Gastrocnemius medialis (tissue), 4 donors: ENCODE measurements at regions not wholly inside any gene's neighbourhood (a gene's known extent, or its start where the extent isn't known, plus 50 kb on each side); places are given as distances from the start of the nearest gene placed in this dataset.

Source experiments
- ATAC-seq, 2 donors: fragments of 150-250 bp; one replicate each; pipeline ENCODE4 v1.9.1; 2016
- DNase-seq, 2 donors: peaks; one replicate each; pipeline ENCODE4 v3.0.0-alpha.2; 2019
- H3K27ac ChIP-seq, 4 donors: fragments of 200-600 bp; sonication (generic); 1 replicate in 1 of 4; 2 replicates in 3 of 4; pipeline ENCODE4 v1.5.1; 2016 to 2018; ENCODE audit warnings: mild to moderate bottlenecking in 2 of 4, moderate library complexity in 1 of 4
- H3K27me3 ChIP-seq, 3 donors: fragments of 200-600 bp; sonication (generic) in 2 of 3; 1 replicate in 1 of 3; 2 replicates in 2 of 3; pipeline versions ENCODE4 v1.5.1 to v1.6.0; 2016 to 2019; ENCODE audit warnings: mild to moderate bottlenecking in 1 of 3, moderate library complexity in 1 of 3
- H3K36me3 ChIP-seq, 2 donors: fragments of 200-600 bp; sonication (generic) in 1 of 2; one replicate each; pipeline ENCODE4 v1.5.1; 2017 to 2018
- H3K4me1 ChIP-seq, 2 donors: fragments of 200-600 bp; sonication (generic) in 1 of 2; one replicate each; pipeline ENCODE4 v1.5.1; 2016 to 2017; ENCODE audit warnings: mild to moderate bottlenecking in 2 of 2
- H3K4me3 ChIP-seq, 4 donors: fragments of 200-600 bp; sonication (generic) in 3 of 4; 1 replicate in 1 of 4; 2 replicates in 3 of 4; pipeline ENCODE4 v1.5.1; 2016 to 2019; ENCODE audit warnings: mild to moderate bottlenecking in 2 of 4
- H3K9me3 ChIP-seq, 3 donors: fragments of 200-600 bp; sonication (generic) in 2 of 3; 1 replicate in 1 of 3; 2 replicates in 2 of 3; pipeline ENCODE4 v1.5.1; 2016 to 2019
- CTCF ChIP-seq, 5 experiments: fragments of 450-650 bp in 3 of 5; fragments of 200-600 bp in 2 of 5; sonication (generic) in 2 of 5; IDR thresholded peaks in 4 of 5; conservative IDR thresholded peaks in 1 of 5; 1 replicate in 4 of 5; 2 replicates in 1 of 5; pipeline ENCODE4 v1.5.1; 2016 to 2019; ENCODE audit warnings: antibody characterized with exemption in 5 of 5, mild to moderate bottlenecking in 3 of 5, moderate library complexity in 3 of 5
- POLR2A ChIP-seq, 2 donors: fragments of 450-650 bp; IDR thresholded peaks; one replicate each; pipeline ENCODE4 v1.6.1; 2017; ENCODE audit warnings: antibody characterized with exemption in 2 of 2, mild to moderate bottlenecking in 2 of 2, moderate library complexity in 2 of 2
- in situ Hi-C, 4 donors: fragments of 200-750 bp; cut with MboI; loops; one replicate each; pipeline versions ENCODE4 v1.15.0 to v1.8.0; 2017; ENCODE audit warnings: low sequenced_read_pairs in 4 of 4
- intact Hi-C: fragments of 100-400 bp; cut with DNase I; formaldehyde crosslinking; loops from one replicate; pipeline ENCODE4 v1.15.1; 2023; ENCODE audit warnings: low total_unique reads

DNA sequence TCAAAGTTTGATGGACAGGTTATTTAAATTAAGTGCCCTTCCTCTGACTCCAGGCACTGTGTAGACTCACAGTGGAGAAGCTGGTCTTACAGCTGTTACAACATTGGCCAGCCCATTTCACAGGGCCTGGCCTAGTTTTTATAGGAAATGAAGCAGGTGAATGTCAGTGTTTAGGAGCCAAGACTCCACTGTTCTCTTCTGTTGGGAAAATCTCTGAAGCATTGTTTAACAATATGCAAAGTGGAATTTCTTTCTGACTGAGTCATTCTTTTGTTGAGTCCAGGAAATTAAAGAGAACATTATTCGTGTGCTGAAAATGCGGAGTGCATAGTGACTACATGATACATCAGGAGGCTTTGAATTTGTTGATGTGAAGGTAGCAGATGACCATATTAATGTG, 64.7 kb downstream of the ARRDC4 start:
- in situ Hi-C loops = no loop called here
- TF ChIP-seq POLR2A (IDR thresholded peaks at IDR 0.05) (no peak), CTCF (IDR thresholded peaks at IDR 0.05 in 4 of 5, conservative IDR thresholded peaks at IDR 0.05 in 1 of 5) (no peak)
- Histone ChIP-seq H3K36me3 (no peaks in the 10 kb centered on the region), H3K9me3 (no peaks in the 10 kb centered on the region), H3K27ac (no peak overlapping the region), H3K4me3 (no peak overlapping the region), H3K4me1 (no peaks in the 10 kb centered on the region), H3K27me3 (peaks cover 0 to 4% (median 0%) of the 10 kb centered on the region in 3 donors)
- DNase-seq (no peak), ATAC-seq (no peak)
- intact Hi-C loops = no loop called here

GRCh38 chr15:98034731-98035130, 74.2 kb downstream of the ARRDC4 start:
- no peak for DNase-seq
- H3K27me3 ChIP-seq = no peaks in the 10 kb centered on the region
- in situ Hi-C loops (no loop called here), intact Hi-C loops (no loop called here)
- TF ChIP-seq CTCF (IDR thresholded peaks at IDR 0.05 in 4 of 5, conservative IDR thresholded peaks at IDR 0.05 in 1 of 5) (no peak), POLR2A (IDR thresholded peaks at IDR 0.05) (no peak)
- no peak overlapping the region for H3K27ac ChIP-seq
- no peaks in the 10 kb centered on the region for H3K36me3 ChIP-seq
- no peak for ATAC-seq
- no peaks in the 10 kb centered on the region for H3K9me3 ChIP-seq
- no peaks in the 10 kb centered on the region for H3K4me1 ChIP-seq
- H3K4me3 ChIP-seq = no peak overlapping the region

DNA sequence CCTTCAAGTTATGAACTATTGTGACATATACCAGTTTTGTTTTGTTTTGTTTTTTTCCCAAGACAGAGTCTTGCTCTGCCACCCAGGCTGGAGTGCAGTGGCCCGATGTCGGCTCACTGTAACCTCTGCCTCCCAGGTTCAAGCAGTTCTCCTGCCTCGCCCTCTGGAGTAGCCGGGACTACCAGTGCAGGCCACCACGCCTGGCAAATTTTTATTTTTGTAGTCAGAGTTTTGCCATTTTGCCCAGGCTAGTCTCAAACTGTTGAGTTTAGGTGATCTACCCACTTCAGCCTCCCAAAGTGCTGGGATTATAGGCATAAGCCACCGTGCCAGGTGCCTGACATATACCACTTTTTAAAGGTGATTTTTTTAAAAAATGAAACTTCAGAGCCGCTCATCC, 74.6 kb downstream of the ARRDC4 start:
- intact Hi-C loops = no loop called here
- DNase-seq (no peak), ATAC-seq (no peak)
- TF ChIP-seq CTCF (IDR thresholded peaks at IDR 0.05 in 4 of 5, conservative IDR thresholded peaks at IDR 0.05 in 1 of 5) (no peak), POLR2A (IDR thresholded peaks at IDR 0.05) (no peak)
- no peaks in the 10 kb centered on the region for H3K27me3 ChIP-seq
- no peak overlapping the region for H3K4me3 ChIP-seq
- no peaks in the 10 kb centered on the region for H3K9me3 ChIP-seq
- in situ Hi-C loops = no loop called here
- H3K4me1 ChIP-seq = no peaks in the 10 kb centered on the region
- H3K36me3 ChIP-seq = no peaks in the 10 kb centered on the region
- no peak overlapping the region for H3K27ac ChIP-seq

DNA sequence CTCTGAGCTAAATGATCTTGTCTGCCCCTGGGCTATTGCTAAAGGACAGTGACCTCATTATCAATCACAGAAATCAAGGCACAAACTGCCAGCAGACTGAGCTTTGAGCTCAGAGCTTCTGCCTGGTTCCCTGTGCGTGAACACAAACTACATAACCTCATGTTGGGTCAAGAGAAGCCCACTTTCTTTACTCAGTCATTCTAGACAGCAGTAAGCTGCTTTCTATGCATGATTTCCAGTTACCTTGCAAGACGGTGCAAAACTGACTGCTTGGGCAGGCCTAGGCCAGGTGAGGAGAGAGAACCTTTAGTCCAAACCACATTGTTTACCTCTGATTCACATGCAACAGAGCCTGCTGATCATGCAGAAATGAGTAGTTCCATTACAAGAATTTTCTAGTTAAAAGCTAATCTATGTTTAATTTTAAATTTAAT, 75.1 kb downstream of the ARRDC4 start:
- ATAC-seq (no peak), DNase-seq (no peak)
- Histone ChIP-seq H3K9me3 (no peaks in the 10 kb centered on the region), H3K36me3 (no peaks in the 10 kb centered on the region), H3K27me3 (no peaks in the 10 kb centered on the region), H3K4me3 (no peak overlapping the region), H3K4me1 (no peaks in the 10 kb centered on the region), H3K27ac (no peak overlapping the region)
- intact Hi-C loops (no loop called here), in situ Hi-C loops (no loop called here)
- TF ChIP-seq CTCF (IDR thresholded peaks at IDR 0.05 in 4 of 5, conservative IDR thresholded peaks at IDR 0.05 in 1 of 5) (no peak), POLR2A (IDR thresholded peaks at IDR 0.05) (no peak)

DNA sequence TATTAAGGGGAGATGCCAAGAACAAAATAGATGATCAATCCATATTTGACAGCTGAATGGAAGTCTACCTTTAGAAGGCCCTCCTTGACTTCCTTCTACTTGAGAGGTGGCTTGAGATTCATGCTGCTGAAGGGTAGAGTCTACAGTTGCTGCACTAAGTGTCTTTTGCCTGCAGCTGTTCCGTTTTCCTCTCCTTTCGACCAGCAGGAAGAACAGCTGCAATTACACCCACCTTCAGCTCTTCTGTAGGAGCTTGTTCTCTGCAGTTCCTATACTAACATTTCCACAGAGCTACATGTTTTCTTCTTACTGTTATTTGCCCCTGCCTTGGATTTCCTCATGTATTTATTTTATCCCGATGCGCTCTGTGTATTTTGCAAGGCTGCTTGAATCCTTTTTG, 79.1 kb downstream of the ARRDC4 start:
- TF ChIP-seq CTCF (IDR thresholded peaks at IDR 0.05 in 4 of 5, conservative IDR thresholded peaks at IDR 0.05 in 1 of 5) = no peak
- no peak for TF ChIP-seq POLR2A (IDR thresholded peaks at IDR 0.05)
- ATAC-seq (no peak), DNase-seq (no peak)
- Histone ChIP-seq H3K4me1 (no peaks in the 10 kb centered on the region), H3K27me3 (no peaks in the 10 kb centered on the region), H3K36me3 (no peaks in the 10 kb centered on the region), H3K4me3 (no peak overlapping the region), H3K27ac (no peak overlapping the region), H3K9me3 (no peaks in the 10 kb centered on the region)
- intact Hi-C loops = no loop called here
- in situ Hi-C loops = no loop called here
